ENCODE measurements at regions not wholly inside any gene's neighbourhood (a gene's known extent, or its start where the extent isn't known, plus 50 kb on each side); places are given as distances from the start of the nearest gene placed in this dataset.

DNA sequence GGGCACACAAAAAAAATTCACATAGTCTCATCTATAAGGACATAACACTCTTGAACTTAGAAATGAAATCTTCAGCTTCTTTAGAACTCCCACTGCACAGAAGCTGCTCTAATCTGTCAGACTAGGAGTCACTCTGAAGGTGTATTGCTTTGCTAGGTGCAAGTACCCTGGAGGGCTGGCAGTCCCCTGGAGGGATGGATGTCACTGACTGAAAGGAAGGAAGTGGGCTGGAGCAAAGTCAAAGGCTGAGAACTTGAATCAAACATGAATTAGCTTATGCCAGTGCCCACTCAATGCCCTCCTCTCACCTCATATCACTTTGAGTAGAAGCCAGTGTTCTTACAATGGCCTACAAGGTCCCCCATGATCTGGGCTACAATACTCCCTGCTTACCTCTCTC lies 140.3 kb upstream of the ANKRD1 start:
- no peaks in the 10 kb centered on the region for H3K36me3 ChIP-seq
- H3K27ac ChIP-seq (replicated peaks): no peak overlapping the region
- no peak for DNase-seq
- H3K4me1 ChIP-seq: peaks cover 5% of the 10 kb centered on the region
- H3K9me3 ChIP-seq (replicated peaks): no peaks in the 10 kb centered on the region
- no peaks in the 10 kb centered on the region for H3K27me3 ChIP-seq (ENCODE audit: low read depth)
- TF ChIP-seq, protein P1, sequence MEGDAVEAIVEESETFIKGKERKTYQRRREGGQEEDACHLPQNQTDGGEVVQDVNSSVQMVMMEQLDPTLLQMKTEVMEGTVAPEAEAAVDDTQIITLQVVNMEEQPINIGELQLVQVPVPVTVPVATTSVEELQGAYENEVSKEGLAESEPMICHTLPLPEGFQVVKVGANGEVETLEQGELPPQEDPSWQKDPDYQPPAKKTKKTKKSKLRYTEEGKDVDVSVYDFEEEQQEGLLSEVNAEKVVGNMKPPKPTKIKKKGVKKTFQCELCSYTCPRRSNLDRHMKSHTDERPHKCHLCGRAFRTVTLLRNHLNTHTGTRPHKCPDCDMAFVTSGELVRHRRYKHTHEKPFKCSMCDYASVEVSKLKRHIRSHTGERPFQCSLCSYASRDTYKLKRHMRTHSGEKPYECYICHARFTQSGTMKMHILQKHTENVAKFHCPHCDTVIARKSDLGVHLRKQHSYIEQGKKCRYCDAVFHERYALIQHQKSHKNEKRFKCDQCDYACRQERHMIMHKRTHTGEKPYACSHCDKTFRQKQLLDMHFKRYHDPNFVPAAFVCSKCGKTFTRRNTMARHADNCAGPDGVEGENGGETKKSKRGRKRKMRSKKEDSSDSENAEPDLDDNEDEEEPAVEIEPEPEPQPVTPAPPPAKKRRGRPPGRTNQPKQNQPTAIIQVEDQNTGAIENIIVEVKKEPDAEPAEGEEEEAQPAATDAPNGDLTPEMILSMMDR (IDR thresholded peaks at IDR 0.05; ENCODE audit: borderline replicate concordance): no peak
- intact Hi-C loops (cut with micrococcal nuclease): no loop called here
- no peak overlapping the region for H3K4me3 ChIP-seq

DNA sequence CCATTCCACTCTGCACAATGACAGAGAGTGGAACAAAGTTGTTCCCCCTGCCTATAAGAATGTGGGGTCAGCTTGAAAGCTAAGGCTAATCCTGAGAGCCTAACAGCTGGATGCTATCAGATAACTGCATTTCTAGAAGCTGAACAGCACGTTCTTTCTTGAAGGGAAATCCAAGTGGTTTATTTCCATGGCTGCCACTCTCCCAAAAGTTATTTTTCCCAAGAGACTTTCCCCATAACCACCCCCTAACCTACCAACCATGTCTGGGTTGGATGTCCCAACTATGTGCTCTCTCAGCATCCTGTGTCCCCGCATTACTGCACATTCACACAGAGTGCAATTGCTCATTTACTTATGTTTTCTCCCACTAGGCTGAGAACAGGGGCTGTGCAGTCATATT lies 140.7 kb upstream of the ANKRD1 start:
- Histone ChIP-seq H3K4me1 (peaks cover 5% of the 10 kb centered on the region), H3K36me3 (no peaks in the 10 kb centered on the region), H3K9me3 (replicated peaks) (no peaks in the 10 kb centered on the region), H3K27me3 (ENCODE audit: low read depth) (no peaks in the 10 kb centered on the region), H3K27ac (replicated peaks) (no peak overlapping the region), H3K4me3 (no peak overlapping the region)
- intact Hi-C loops (cut with micrococcal nuclease): loop anchor here (2.0 kb wide), 1 partner anchor 45 kb away; no protein-coding TSS in a partner anchor
- TF ChIP-seq, protein P1 (IDR thresholded peaks at IDR 0.05; ENCODE audit: borderline replicate concordance): no peak
- DNase-seq: no peak

DNA sequence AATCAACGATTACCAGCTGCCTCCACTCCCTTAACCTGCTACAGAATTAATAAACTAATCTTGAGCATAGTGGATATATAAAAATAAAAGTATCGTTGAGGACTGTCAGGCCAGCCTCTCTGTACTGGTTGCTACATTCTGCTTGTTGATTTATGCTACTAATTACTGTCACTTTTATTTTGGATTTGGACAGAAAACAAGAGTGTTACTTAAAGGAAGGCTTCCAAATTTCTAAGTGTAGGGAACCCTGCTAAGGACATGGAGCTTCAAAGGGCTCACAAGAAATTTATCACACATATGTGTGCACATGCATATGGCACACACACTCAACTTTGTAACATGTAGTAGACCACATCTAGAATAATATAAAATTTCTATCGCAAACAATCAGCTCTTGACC lies 141.2 kb upstream of the ANKRD1 start:
- TF ChIP-seq, protein P1 (IDR thresholded peaks at IDR 0.05; ENCODE audit: borderline replicate concordance): no peak

DNA sequence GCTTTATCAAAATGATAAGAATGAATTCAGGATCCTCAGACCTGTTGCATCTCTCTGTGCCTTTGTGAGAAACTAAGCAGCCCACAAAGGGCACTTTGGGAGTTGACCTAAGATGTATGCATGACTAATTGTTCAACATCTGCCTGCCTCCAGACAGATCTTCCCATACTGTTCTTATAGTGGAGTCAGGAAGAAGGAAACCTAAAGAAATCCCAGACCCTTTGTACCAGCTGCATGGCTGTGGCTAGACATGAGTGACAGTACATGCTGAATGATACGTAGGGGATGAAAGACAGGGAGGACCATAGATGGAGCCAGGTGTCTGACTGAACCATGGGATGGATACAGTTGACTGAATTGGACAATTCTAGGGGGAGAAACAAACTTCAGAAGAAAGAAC lies 148.7 kb upstream of the PCGF5 start:
- H3K27me3 ChIP-seq (ENCODE audit: low read depth): no peaks in the 10 kb centered on the region
- H3K4me3 ChIP-seq: no peak overlapping the region
- no peaks in the 10 kb centered on the region for H3K9me3 ChIP-seq (replicated peaks)
- H3K27ac ChIP-seq (replicated peaks): no peak overlapping the region
- H3K36me3 ChIP-seq: no peaks in the 10 kb centered on the region
- intact Hi-C loops (cut with micrococcal nuclease): no loop called here
- no peak for DNase-seq
- peaks cover 13% of the 10 kb centered on the region for H3K4me1 ChIP-seq
- TF ChIP-seq, protein P1 (IDR thresholded peaks at IDR 0.05; ENCODE audit: borderline replicate concordance): no peak

More for the DNA sequence above, 141.2 kb upstream of the ANKRD1 start:
- no peak overlapping the region for H3K4me3 ChIP-seq
- no peak overlapping the region for H3K27ac ChIP-seq (replicated peaks)
- no peaks in the 10 kb centered on the region for H3K9me3 ChIP-seq (replicated peaks)
- intact Hi-C loops (cut with micrococcal nuclease): loop anchor here (2.0 kb wide), 1 partner anchor 45 kb away; no protein-coding TSS in a partner anchor
- DNase-seq: no peak
- no peaks in the 10 kb centered on the region for H3K36me3 ChIP-seq
- H3K4me1 ChIP-seq: peaks cover 5% of the 10 kb centered on the region
- H3K27me3 ChIP-seq (ENCODE audit: low read depth): no peaks in the 10 kb centered on the region

DNA sequence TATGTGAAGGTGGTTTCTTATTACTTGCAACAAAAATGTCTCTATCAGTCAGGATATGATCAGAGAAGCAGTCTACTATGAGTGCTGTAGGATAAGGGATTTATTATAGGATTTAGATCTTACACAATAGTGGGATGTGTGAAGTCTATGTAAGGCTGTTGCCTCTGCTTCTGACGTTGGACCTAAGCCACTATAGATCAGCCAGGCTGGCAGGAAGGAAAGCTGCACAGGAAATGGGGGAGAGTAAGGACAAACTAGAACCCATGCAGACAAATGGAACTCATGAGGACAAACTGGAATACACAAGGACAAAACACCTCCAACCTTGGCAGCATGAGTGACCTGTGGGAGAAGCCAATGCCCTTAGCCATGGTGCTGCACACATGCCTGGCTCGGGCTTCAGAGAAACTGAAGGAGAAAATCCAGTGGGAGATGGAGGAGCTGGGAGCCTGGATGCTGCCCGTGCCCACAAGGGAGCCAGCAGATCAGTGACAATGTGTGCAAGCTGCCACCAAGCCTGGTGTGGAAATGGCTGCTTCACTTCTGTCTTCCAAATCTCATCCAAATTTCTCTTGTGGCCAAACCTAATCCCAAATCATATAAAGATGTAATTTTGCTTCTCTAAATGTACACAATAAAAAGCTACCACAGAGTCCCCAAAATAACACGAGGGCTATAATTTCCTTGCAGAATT lies 147.0 kb upstream of the PCGF5 start:
- TF ChIP-seq, protein P1 (IDR thresholded peaks at IDR 0.05; ENCODE audit: borderline replicate concordance): no peak
- DNase-seq: no peak
- H3K9me3 ChIP-seq (replicated peaks): no peaks in the 10 kb centered on the region

More for the DNA sequence above, 147.0 kb upstream of the PCGF5 start:
- H3K27ac ChIP-seq (replicated peaks): no peak overlapping the region
- intact Hi-C loops (cut with micrococcal nuclease): no loop called here
- no peak overlapping the region for H3K4me3 ChIP-seq
- no peaks in the 10 kb centered on the region for H3K27me3 ChIP-seq (ENCODE audit: low read depth)
- peaks cover 29% of the 10 kb centered on the region for H3K4me1 ChIP-seq
- no peaks in the 10 kb centered on the region for H3K36me3 ChIP-seq
